GM11168 (cell line): ENCODE measurements at regions not wholly inside any gene's neighbourhood (a gene's known extent, or its start where the extent isn't known, plus 50 kb on each side); places are given as distances from the start of the nearest gene placed in this dataset.

Experiments
- in situ Hi-C: fragments of 300-500 bp; cut with MboI; formaldehyde crosslinking; loops from one replicate; pipeline ENCODE4 v1.12.0; 2022; ENCODE audit warnings: low sequenced_read_pairs; ENCODE audit not compliant: unreplicated experiment

GRCh38 chr13:89950225-89950624 is 1397.3 kb upstream of the MIR17HG start:
- in situ Hi-C loops: no loop called here

- in situ Hi-C loops: no loop called here
Measured at GRCh38 chr13:89951341-89951740, 1396.1 kb upstream of the MIR17HG start.

GRCh38 chr13:89953581-89953980 is 1393.9 kb upstream of the MIR17HG start:
- in situ Hi-C loops: no loop called here

GRCh38 chr13:89955773-89956172 is 1391.7 kb upstream of the MIR17HG start:
- in situ Hi-C loops: no loop called here

- in situ Hi-C loops: no loop called here
Measured at GRCh38 chr13:89959074-89959473, 1388.4 kb upstream of the MIR17HG start.

- in situ Hi-C loops: no loop called here
Measured at GRCh38 chr13:89965252-89965651, 1382.2 kb upstream of the MIR17HG start.

- in situ Hi-C loops: no loop called here
Measured at GRCh38 chr13:89966524-89966923, 1381.0 kb upstream of the MIR17HG start.

GRCh38 chr13:89967701-89968100 is 1379.8 kb upstream of the MIR17HG start:
- in situ Hi-C loops: no loop called here

- in situ Hi-C loops: no loop called here
Measured at GRCh38 chr13:89968470-89968869, 1379.0 kb upstream of the MIR17HG start.

- in situ Hi-C loops: no loop called here
Measured at GRCh38 chr13:89970353-89970709, 1377.2 kb upstream of the MIR17HG start.

- in situ Hi-C loops: no loop called here
Measured at GRCh38 chr13:89977203-89977602, 1370.3 kb upstream of the MIR17HG start.

GRCh38 chr13:89980896-89981295 is 1366.6 kb upstream of the MIR17HG start:
- in situ Hi-C loops: no loop called here

GRCh38 chr13:89982407-89983095 is 1364.9 kb upstream of the MIR17HG start:
- in situ Hi-C loops: no loop called here

- in situ Hi-C loops: no loop called here
Measured at GRCh38 chr13:89988206-89988605, 1359.3 kb upstream of the MIR17HG start.

- in situ Hi-C loops: no loop called here
Measured at GRCh38 chr13:90003566-90003965, 1343.9 kb upstream of the MIR17HG start.

GRCh38 chr13:90008707-90009149 is 1338.8 kb upstream of the MIR17HG start:
- in situ Hi-C loops: no loop called here

- in situ Hi-C loops: no loop called here
Measured at GRCh38 chr13:90014038-90014437, 1333.4 kb upstream of the MIR17HG start.

- in situ Hi-C loops: no loop called here
Measured at GRCh38 chr13:90015565-90016507, 1331.7 kb upstream of the MIR17HG start.

GRCh38 chr13:90016688-90017087 is 1330.8 kb upstream of the MIR17HG start:
- in situ Hi-C loops: no loop called here

GRCh38 chr13:90020536-90021070 is 1326.9 kb upstream of the MIR17HG start:
- in situ Hi-C loops: no loop called here

- in situ Hi-C loops: no loop called here
Measured at GRCh38 chr13:90027409-90027808, 1320.1 kb upstream of the MIR17HG start.
